IPS-20b (cell line): ENCODE measurements at regions not wholly inside any gene's neighbourhood (a gene's known extent, or its start where the extent isn't known, plus 50 kb on each side); places are given as distances from the start of the nearest gene placed in this dataset.

Source experiments
- H3K27ac ChIP-seq: one replicate; pipeline ENCODE4 v1.5.1; 2013; ENCODE audit warnings: low read length
- H3K27me3 ChIP-seq: 2 replicates; pipeline ENCODE4 v1.6.1; 2013; ENCODE audit warnings: mild to moderate bottlenecking, low read length, inconsistent platforms; ENCODE audit not compliant: insufficient read depth
- H3K36me3 ChIP-seq: 2 replicates; pipeline ENCODE4 v1.6.1; 2013; ENCODE audit warnings: low read depth, mild to moderate bottlenecking, inconsistent platforms, low read length, moderate library complexity; ENCODE audit not compliant: insufficient read depth
- H3K4me1 ChIP-seq: 2 replicates; pipeline ENCODE4 v1.6.1; 2013; ENCODE audit warnings: mild to moderate bottlenecking, control low read depth, inconsistent platforms, low read length, moderate library complexity; ENCODE audit not compliant: insufficient read depth
- H3K4me3 ChIP-seq: 2 replicates; pipeline ENCODE4 v1.5.1; 2013; ENCODE audit warnings: mild to moderate bottlenecking, low read length, inconsistent platforms
- H3K9ac ChIP-seq: 2 replicates; pipeline ENCODE4 v1.6.1; 2013; ENCODE audit warnings: low read depth, mild to moderate bottlenecking, inconsistent platforms, low read length, moderate library complexity
- H3K9me3 ChIP-seq: 2 replicates; pipeline ENCODE4 v1.6.1; 2013; ENCODE audit warnings: mild to moderate bottlenecking, low read depth, low read length, inconsistent platforms; ENCODE audit not compliant: insufficient read depth

DNA sequence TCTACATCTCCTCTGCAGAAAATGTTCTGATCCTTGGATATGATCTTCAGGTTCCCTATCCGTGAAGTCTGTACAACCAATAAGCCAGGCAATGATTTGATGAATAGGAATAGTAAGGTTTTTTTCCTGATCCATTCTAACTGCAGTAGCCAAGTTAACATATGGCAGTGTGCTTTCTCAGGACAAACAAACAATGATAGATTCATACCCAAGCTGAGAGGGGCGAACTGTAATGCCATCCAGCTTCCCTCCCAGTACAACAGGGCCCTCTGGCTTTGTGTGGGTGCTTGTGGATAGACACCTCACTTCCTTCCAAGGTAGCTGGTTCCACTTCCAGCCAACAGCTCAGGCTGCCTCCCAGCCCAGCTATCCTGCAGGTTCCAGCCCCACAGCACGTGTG lies 359.2 kb downstream of the CDH26 start:
- Histone ChIP-seq H3K27me3 (no peaks in the 10 kb centered on the region), H3K4me3 (no peak overlapping the region), H3K9me3 (no peaks in the 10 kb centered on the region)

DNA sequence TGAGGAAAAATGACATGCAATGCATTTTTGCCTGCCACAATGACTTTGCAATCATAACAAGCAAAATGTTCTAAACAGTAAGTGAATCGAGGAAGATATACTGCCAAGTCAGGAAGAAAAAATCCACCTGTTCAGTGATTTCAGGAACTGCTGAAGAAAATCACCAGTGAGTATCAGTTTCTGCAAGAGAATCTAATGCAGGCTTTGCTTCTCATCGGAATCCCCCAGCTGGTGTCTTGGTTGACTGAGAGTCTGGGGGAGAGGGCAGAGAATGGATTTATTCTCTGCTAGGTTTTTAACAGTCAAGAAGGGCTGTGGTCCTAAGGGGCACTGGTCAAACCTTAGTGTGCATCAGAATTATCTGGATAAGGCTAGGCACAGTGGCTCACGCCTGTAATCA lies 363.4 kb downstream of the CDH26 start:
- Histone ChIP-seq H3K27me3 (0 out of 2 replicates have a peak, but pooled peaks cover 3% of the 10 kb centered on the region), H3K4me3 (no peak overlapping the region), H3K9ac (no peak overlapping the region), H3K4me1 (no peaks in the 10 kb centered on the region), H3K27ac (no peak overlapping the region), H3K36me3 (no peaks in the 10 kb centered on the region), H3K9me3 (no peaks in the 10 kb centered on the region)

More for the DNA sequence above, 359.2 kb downstream of the CDH26 start:
- Histone ChIP-seq H3K4me1 (no peaks in the 10 kb centered on the region), H3K27ac (no peak overlapping the region), H3K36me3 (no peaks in the 10 kb centered on the region), H3K9ac (no peak overlapping the region)

DNA sequence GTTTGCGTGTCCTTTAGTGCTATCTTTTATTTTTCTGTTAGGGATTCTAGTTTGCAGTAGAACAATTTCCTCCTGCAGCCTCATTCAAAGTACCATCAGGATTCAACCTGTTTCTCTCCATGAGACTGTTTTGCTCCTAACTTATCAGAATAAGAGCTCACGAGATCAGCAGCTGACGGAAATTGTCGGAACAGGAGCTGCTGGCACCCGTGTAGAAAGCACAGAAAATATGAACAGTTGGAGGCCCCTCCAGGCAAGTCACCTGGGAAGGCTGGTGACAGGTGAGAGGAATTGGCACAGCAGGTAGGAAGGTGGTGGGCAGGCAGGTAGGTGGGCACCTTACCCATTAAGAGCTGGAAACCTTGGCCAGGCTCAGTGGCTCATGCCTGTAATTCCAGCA lies 368.6 kb downstream of the CDH26 start:
- no peak overlapping the region for H3K4me3 ChIP-seq
- H3K27ac ChIP-seq: no peak overlapping the region
- no peaks in the 10 kb centered on the region for H3K36me3 ChIP-seq
- no peak overlapping the region for H3K9ac ChIP-seq
- 0 out of 2 replicates have a peak, but pooled peaks cover 3% of the 10 kb centered on the region for H3K27me3 ChIP-seq
- no peaks in the 10 kb centered on the region for H3K4me1 ChIP-seq
- no peaks in the 10 kb centered on the region for H3K9me3 ChIP-seq

DNA sequence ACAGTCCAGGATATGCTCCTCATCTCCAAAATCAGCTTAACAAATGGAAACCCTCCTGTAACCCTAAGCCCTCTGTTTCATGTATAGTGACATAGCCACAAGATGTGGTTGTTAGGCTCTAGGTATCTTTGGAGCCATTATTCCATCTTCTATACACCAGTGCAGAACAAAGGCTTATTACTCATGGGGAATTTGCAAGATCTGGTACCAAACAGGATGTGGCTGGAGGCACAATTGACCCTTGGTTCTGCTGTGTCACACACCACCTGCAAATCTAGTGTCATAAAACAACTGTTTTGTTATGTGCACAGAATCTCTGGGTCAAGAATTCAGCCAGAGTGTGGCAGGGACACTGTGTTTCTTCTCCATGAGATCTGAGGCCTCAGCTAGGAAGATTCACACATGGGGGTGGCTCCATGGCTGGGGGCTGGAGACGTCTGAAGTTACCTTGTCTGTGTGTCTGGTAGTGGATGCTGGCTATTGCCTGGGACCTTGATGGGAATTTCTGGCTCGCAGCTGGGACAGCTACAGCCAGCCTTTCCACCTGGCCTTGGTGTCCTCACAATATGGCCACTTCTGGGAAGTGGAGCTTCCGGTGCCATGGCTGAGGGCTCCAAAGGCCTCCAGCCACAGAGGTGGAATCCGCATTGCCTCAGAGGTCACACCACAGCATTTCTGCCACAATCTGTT lies 369.9 kb downstream of the CDH26 start:
- no peak overlapping the region for H3K27ac ChIP-seq
- H3K4me3 ChIP-seq: no peak overlapping the region
- H3K9ac ChIP-seq: no peak overlapping the region
- 0 out of 2 replicates have a peak, but pooled peaks cover 3% of the 10 kb centered on the region for H3K27me3 ChIP-seq
- no peaks in the 10 kb centered on the region for H3K4me1 ChIP-seq
- no peaks in the 10 kb centered on the region for H3K9me3 ChIP-seq
- H3K36me3 ChIP-seq: no peaks in the 10 kb centered on the region

DNA sequence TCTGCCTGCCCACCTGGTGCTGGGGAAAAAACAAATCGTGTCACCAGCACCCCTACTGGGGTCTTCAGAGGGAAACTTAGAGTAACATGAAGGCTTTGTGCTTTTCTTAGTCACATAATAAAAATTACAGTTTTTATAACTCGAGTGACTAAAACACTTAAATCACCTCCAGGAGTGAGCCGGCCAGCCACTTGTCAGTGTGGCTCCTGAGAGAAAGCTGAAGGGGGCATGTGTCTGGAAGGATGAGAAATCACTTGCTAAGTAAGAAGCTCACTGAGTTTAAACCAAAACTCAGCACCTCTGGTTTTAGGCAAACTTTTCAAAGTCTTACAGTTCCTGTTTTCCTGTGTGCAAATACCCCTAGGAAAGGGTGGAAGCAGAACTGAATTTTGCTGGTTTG lies 372.2 kb downstream of the CDH26 start:
- H3K9me3 ChIP-seq: no peaks in the 10 kb centered on the region
- H3K9ac ChIP-seq: no peak overlapping the region
- H3K27ac ChIP-seq: no peak overlapping the region
- no peaks in the 10 kb centered on the region for H3K36me3 ChIP-seq
- no peak overlapping the region for H3K4me3 ChIP-seq
- H3K4me1 ChIP-seq: no peaks in the 10 kb centered on the region
- no peaks in the 10 kb centered on the region for H3K27me3 ChIP-seq

DNA sequence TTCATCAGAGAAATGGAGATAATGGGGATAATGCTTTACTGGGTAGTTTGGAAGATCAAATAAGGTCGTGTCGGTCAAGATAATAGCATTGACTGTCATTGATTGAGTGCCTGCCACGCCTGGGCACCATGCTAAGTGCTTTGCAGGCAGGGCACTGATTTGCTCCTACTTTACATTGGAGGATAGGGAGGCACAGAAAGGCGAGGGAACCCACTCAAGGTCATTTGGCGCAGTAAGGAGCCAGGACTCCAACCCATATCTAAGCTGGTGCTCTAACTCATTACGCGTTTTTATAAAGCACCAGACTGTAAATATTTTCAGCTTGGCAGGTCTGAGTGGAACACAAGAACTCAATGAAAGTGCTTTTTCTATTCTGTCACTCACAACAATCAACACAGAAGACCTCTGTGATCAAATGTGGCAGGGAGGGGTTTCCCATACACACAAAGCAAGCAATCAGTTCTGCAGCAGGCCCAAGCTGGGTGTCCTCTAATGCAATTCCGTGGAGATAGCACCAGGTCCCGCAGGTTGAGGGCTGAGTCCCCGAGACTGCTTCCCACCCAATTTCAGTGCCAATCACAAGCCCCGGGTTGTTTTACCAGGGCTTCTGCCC lies 373.6 kb downstream of the CDH26 start:
- Histone ChIP-seq H3K9ac (no peak overlapping the region), H3K4me1 (no peaks in the 10 kb centered on the region), H3K36me3 (no peaks in the 10 kb centered on the region), H3K27ac (no peak overlapping the region), H3K4me3 (no peak overlapping the region), H3K27me3 (no peaks in the 10 kb centered on the region), H3K9me3 (peaks cover 3% of the 10 kb centered on the region; the same call in 1 of the 2 replicates)

DNA sequence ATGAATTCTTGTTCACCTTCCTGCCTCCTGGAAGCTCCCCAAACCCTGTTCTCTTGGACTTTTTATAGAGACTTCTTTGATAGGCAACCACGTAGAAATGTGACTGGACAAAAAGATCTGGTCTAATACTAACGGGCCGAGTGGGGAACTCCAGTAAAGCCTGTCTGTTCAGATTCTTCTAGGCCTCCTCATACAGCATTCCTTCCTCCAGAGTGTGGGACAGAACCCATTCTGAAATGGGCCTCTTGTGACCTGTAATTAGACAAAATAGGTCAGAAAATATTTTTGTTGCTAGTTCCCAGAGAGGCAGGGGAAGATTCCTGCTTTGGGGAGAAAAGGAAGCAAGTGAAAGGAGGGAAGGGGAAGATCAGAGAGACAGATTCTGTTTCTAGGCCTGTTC lies 374.3 kb downstream of the CDH26 start:
- Histone ChIP-seq H3K27ac (no peak overlapping the region), H3K4me1 (no peaks in the 10 kb centered on the region), H3K9me3 (peaks cover 4% of the 10 kb centered on the region; the same call in 1 of the 2 replicates), H3K27me3 (no peaks in the 10 kb centered on the region), H3K9ac (no peak overlapping the region), H3K36me3 (no peaks in the 10 kb centered on the region), H3K4me3 (no peak overlapping the region)

DNA sequence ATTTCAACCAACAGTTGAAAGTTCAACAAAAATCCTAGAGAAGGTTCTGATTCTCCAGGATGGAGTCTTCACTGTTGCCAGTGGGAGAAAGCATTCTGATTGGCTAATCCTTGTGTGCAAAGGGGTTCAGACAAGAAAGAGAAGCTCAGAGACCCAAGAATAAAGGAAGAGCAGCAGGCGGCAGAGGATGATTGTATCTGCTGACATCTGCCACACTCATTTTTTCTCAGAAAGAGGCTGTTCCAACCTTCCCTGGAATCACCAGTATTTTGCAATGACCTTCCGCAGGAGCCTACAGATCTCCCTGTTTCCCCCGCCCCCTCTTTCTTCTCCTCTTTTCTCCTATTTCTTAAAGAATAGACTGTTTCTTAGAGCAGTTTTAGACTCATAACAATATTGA lies 376.7 kb downstream of the CDH26 start:
- Histone ChIP-seq H3K27ac (no peak overlapping the region), H3K4me3 (no peak overlapping the region), H3K9me3 (peaks cover 4% of the 10 kb centered on the region; the same call in 1 of the 2 replicates), H3K4me1 (no peaks in the 10 kb centered on the region), H3K36me3 (no peaks in the 10 kb centered on the region), H3K27me3 (no peaks in the 10 kb centered on the region), H3K9ac (no peak overlapping the region)

DNA sequence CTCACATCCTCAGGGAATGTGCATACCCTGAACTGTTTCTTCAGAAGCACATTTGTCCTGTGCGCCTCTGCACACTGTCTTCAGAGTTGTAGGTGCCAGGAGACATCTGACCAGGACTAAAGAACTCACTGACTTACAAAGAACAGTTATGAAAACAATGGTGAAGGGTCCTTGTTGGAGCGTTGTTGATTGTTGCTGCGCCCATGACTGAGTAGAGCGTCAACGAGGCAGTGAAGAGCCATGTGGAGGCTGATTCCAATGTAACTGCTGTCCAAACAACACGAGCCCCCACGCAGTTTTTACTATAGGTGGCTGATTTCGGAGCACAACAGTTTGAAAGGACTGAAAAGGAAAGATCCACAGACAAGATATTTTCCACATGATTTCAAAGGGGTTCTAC lies 380.3 kb downstream of the CDH26 start:
- H3K9me3 ChIP-seq: peaks cover 4% of the 10 kb centered on the region; the same call in 1 of the 2 replicates
- no peak overlapping the region for H3K9ac ChIP-seq
- H3K27me3 ChIP-seq: no peaks in the 10 kb centered on the region
- H3K36me3 ChIP-seq: no peaks in the 10 kb centered on the region
- no peaks in the 10 kb centered on the region for H3K4me1 ChIP-seq
- H3K27ac ChIP-seq: no peak overlapping the region
- H3K4me3 ChIP-seq: no peak overlapping the region

DNA sequence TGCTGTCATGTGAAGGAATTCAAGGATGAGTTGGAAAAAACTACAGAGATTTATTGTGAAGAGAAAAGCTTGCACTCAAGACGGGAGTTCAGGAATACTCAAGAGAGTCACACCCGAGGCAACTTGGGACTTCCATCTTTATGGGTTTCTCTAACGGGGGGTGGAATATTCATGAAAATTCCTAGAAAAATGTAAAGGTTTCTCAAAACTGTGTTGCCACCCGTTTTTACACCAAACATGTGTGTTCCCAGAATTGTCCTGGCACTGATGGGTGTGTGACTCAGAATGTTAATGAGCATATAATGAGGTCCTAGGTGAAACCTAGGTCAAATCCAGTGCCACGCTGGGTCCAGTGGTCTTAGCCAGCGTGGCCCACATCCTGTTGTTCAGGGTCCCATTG lies 381.5 kb downstream of the CDH26 start:
- Histone ChIP-seq H3K4me1 (no peaks in the 10 kb centered on the region), H3K4me3 (no peak overlapping the region), H3K36me3 (no peaks in the 10 kb centered on the region), H3K27me3 (no peaks in the 10 kb centered on the region), H3K9me3 (peaks cover 4% of the 10 kb centered on the region; the same call in 1 of the 2 replicates), H3K9ac (no peak overlapping the region), H3K27ac (no peak overlapping the region)

DNA sequence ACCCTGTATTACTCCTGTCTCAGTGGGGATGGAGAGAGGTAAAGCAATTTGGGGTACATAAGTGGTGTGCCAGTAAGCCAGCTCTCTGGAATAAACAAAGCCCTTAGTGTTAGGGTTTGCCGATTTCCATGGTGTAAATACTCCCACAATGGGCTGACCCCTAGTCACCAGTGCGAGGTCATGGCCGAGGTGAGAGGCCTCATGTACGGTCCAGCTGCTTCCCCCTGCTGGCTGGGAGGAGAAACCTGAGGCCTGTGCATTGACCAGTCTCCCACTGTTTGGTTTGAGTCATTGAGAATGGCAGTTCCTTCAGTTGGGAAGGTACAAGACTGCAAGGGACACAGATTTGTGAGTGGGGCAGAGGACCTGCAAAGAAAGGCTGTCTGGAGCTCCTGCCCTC lies 382.0 kb downstream of the CDH26 start:
- H3K36me3 ChIP-seq: no peaks in the 10 kb centered on the region
- H3K9ac ChIP-seq: no peak overlapping the region
- no peak overlapping the region for H3K27ac ChIP-seq
- H3K27me3 ChIP-seq: no peaks in the 10 kb centered on the region
- H3K4me1 ChIP-seq: no peaks in the 10 kb centered on the region
- H3K4me3 ChIP-seq: no peak overlapping the region
- H3K9me3 ChIP-seq: peaks cover 4% of the 10 kb centered on the region; the same call in 1 of the 2 replicates

DNA sequence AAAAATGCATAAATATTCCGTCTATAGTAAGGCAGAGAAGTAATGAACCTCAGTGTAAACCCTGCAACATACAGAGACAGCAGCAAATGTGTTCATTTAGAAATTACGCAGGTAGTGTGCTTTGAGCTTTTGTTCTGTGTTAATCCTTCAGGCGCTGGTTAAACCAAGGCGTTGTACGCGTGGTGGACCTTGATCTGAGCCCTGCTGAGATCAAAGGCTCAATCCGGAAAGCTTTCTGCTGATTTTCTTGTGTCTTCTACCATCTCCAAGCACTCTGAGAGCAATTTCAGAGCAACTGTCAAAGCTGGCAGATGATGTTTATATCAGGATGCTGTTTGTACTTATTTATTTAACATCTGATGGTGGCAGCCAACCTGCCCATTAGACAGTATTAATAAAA lies 382.8 kb downstream of the CDH26 start:
- Histone ChIP-seq H3K27ac (no peak overlapping the region), H3K36me3 (no peaks in the 10 kb centered on the region), H3K4me3 (no peak overlapping the region), H3K27me3 (no peaks in the 10 kb centered on the region), H3K9me3 (peaks cover 4% of the 10 kb centered on the region; the same call in 1 of the 2 replicates), H3K4me1 (no peaks in the 10 kb centered on the region), H3K9ac (no peak overlapping the region)
